ENCODE measurements at regions not wholly inside any gene's neighbourhood (a gene's known extent, or its start where the extent isn't known, plus 50 kb on each side); places are given as distances from the start of the nearest gene placed in this dataset.

DNA sequence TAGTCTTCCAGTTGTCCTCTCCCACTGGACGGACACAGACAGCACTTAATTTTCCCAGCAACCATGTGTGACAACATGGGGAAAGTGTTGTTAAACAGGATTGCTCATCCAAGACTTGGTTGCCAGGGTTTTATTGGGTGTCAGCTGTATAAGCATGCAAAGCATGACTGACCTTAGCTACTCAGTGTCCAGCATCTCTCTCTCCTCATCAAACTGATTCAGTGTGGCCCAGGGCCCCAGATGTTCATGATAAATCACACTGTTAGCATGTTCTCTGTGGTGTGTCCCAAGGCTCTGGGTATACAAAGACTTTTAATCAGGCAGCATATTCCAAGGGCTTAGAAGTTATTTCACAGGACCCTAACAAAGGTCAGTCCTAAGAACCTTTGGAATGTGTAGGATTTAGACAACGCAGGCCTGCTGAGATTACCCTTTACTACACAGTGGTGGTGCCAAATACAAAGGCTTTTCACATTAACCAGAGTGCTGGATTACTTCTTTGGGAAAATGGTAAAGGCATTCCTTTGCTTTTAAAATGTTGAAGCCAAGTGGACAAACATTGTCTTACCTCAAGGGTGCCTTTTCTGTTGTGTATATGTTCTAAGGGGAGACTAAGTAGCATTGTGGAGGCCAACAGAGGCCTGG lies 213.3 kb downstream of the GLUD2 start:
- CTCF ChIA-PET (ENCODE audit: low intra/inter-chr PET ratio) = no interaction called here
- no peak for TF ChIP-seq DDX20 (tag; IDR thresholded peaks at IDR 0.05; ENCODE audit: low read depth)
- TF ChIP-seq KLF1 (tag; IDR thresholded peaks at IDR 0.05) = no peak
- no peak for TF ChIP-seq TFAM (CRISPR knock-in tag; conservative IDR thresholded peaks at IDR 0.05)
- TF ChIP-seq ZNF232 (CRISPR knock-in tag; IDR thresholded peaks at IDR 0.05) = no peak
- no peak for TF ChIP-seq CAMTA2 (CRISPR knock-in tag; conservative IDR thresholded peaks at IDR 0.05)
- no peak for TF ChIP-seq ZNF3 (CRISPR knock-in tag; IDR thresholded peaks at IDR 0.05)
- TF ChIP-seq, protein P1, sequence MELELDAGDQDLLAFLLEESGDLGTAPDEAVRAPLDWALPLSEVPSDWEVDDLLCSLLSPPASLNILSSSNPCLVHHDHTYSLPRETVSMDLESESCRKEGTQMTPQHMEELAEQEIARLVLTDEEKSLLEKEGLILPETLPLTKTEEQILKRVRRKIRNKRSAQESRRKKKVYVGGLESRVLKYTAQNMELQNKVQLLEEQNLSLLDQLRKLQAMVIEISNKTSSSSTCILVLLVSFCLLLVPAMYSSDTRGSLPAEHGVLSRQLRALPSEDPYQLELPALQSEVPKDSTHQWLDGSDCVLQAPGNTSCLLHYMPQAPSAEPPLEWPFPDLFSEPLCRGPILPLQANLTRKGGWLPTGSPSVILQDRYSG (tag; conservative IDR thresholded peaks at IDR 0.05; ENCODE audit: low read depth) = no peak
- no peak for TF ChIP-seq ZNF282 (CRISPR knock-in tag; IDR thresholded peaks at IDR 0.05)
- TF ChIP-seq JUNB (CRISPR knock-in tag; conservative IDR thresholded peaks at IDR 0.05) = no peak
- TF ChIP-seq KLF10 (CRISPR knock-in tag; IDR thresholded peaks at IDR 0.05) = no peak
- H3K27me3 ChIP-seq (ENCODE audit: control insufficient read depth in 2 of 2, insufficient read depth in 2 of 2, low read length in 2 of 2) = no peaks in the 10 kb centered on the region
- H3K4me2 ChIP-seq (ENCODE audit: insufficient read depth, low read length) = no peak overlapping the region
- H3K79me2 ChIP-seq (ENCODE audit: control insufficient read depth, insufficient read depth, low read length) = peaks cover 29% of the 10 kb centered on the region
- H3K9me3 ChIP-seq (replicated peaks; ENCODE audit: control insufficient read depth, insufficient read depth, low read depth, low read length) = no peaks in the 10 kb centered on the region
- H4K20me1 ChIP-seq (replicated peaks; ENCODE audit: control insufficient read depth, insufficient read depth, low read length) = no peaks in the 10 kb centered on the region; the same call in 1 of the 2 replicates
- no peak for DNase-seq (ENCODE audit: extremely low read depth in 1 of 4, low spot score in 3 of 4)
- no peak overlapping the region for H3K9ac ChIP-seq (ENCODE audit: insufficient read depth in 1 of 2, low read depth in 2 of 2, low read length in 2 of 2)
- no peak overlapping the region for H3K4me3 ChIP-seq
- in situ Hi-C loops (cut with MboI) = no loop called here
- no peak overlapping the region for H2AFZ ChIP-seq (ENCODE audit: low read depth, low read length)
- no TSS peak for BruUV-seq (replicated peaks)
- H3K9me1 ChIP-seq (ENCODE audit: control insufficient read depth, insufficient read depth, low read length) = no peaks in the 10 kb centered on the region
- 64% methylated on average over 2 of the region's 2 CpGs for whole genome bisulfite sequencing (ENCODE audit: insufficient coverage, low coverage, missing lambda C conversion rate)
- no peak for FAIRE-seq
- POLR2A ChIA-PET = no interaction called here
- no peak overlapping the region for H3K27ac ChIP-seq (ENCODE audit: extremely low read depth, low read depth, low read length)
- intact Hi-C loops (cut with micrococcal nuclease) = no loop called here
- no peaks in the 10 kb centered on the region for H3K36me3 ChIP-seq (ENCODE audit: control insufficient read depth, insufficient read depth, low read length)
- H3K4me1 ChIP-seq (replicated peaks in 1 of 2; ENCODE audit: control insufficient read depth in 2 of 2, insufficient read depth in 2 of 2, low read length in 2 of 2) = peaks cover 0 to 7% of the 10 kb centered on the region in 2 experiments; a peak in 2 of 5 replicates
- no peak for ATAC-seq

All from K562 (cell line).